ENCODE measurements at regions not wholly inside any gene's neighbourhood (a gene's known extent, or its start where the extent isn't known, plus 50 kb on each side); places are given as distances from the start of the nearest gene placed in this dataset.

DNA sequence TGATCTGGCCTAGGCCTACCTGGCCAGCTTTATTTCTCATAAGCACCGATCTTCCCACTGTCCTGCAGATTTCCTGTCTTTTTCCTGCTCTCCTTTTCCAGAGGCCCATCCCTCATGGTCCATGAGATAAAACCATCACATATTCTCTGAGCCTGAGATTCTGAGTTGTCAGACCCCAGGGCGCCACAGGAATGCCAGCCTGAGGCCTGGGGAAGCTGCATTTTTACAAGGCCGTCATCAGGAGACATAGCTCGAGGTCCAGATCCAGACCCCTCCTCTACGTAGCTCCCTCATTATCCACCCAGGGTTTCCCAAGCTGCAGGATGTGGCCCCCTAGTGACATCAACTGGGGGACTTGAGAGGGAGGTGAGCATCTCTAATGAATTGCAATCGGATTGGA, 204.3 kb downstream of the ATPSCKMT start (continued):
- TF ChIP-seq, protein P1, sequence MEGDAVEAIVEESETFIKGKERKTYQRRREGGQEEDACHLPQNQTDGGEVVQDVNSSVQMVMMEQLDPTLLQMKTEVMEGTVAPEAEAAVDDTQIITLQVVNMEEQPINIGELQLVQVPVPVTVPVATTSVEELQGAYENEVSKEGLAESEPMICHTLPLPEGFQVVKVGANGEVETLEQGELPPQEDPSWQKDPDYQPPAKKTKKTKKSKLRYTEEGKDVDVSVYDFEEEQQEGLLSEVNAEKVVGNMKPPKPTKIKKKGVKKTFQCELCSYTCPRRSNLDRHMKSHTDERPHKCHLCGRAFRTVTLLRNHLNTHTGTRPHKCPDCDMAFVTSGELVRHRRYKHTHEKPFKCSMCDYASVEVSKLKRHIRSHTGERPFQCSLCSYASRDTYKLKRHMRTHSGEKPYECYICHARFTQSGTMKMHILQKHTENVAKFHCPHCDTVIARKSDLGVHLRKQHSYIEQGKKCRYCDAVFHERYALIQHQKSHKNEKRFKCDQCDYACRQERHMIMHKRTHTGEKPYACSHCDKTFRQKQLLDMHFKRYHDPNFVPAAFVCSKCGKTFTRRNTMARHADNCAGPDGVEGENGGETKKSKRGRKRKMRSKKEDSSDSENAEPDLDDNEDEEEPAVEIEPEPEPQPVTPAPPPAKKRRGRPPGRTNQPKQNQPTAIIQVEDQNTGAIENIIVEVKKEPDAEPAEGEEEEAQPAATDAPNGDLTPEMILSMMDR (IDR thresholded peaks at IDR 0.05; ENCODE audit: low read depth, low read length, missing input control), result no peak
- TF ChIP-seq RXRA (IDR thresholded peaks at IDR 0.05) (no peak), GABPA (IDR thresholded peaks at IDR 0.05 in 1 of 2, conservative IDR thresholded peaks at IDR 0.05 in 1 of 2) (no peak), FOXA2 (IDR thresholded peaks at IDR 0.05) (no peak), HNF4G (IDR thresholded peaks at IDR 0.05) (no peak)
- TF ChIP-seq, protein P2, sequence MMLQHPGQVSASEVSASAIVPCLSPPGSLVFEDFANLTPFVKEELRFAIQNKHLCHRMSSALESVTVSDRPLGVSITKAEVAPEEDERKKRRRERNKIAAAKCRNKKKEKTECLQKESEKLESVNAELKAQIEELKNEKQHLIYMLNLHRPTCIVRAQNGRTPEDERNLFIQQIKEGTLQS (IDR thresholded peaks at IDR 0.05), result no peak
- TF ChIP-seq, protein P3, sequence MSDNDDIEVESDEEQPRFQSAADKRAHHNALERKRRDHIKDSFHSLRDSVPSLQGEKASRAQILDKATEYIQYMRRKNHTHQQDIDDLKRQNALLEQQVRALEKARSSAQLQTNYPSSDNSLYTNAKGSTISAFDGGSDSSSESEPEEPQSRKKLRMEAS (IDR thresholded peaks at IDR 0.05), result no peak

DNA sequence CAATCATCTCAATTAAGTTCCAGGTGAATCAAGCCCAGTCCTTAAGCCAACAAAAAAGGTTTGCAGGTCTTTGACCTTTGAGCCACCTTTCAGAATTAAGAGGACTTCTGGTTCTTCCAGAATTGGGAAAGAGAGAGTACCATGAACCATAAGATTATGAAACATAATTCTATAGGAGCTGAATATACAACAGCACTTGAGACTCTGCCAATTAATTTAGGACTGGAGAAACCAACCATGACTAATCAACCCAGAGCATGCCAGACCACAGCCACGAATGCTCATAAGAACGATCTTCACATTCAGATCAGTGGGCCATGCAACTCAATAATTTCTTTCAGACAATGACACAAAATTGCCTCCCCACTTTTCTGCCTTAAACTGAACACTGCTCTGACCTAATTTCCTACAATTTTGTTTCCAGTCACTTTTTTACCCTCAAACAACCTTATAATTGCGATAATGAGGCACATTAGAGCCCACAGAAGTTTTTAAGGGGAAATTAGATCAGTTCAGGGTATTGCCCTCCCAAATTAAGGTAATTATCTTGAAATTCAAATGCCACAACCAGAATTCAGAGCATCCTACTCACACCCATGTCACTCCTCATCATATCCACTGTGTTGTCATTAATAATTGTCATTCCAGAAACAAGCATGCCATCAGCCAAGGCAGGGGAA, 213.4 kb downstream of the ATPSCKMT start:
- Histone ChIP-seq H3K9ac (ENCODE audit: low read depth in 1 of 2, low read length in 2 of 2) (no peak overlapping the region), H3K9me3 (ENCODE audit: control insufficient read depth in 4 of 4, low read length in 3 of 4) (no peaks in the 10 kb centered on the region), H3K36me3 (ENCODE audit: control insufficient read depth in 4 of 4, insufficient read depth in 3 of 4, low read depth in 1 of 4, low read length in 3 of 4) (no peaks in the 10 kb centered on the region), H3K27ac (ENCODE audit: low read depth in 1 of 2, low read length in 2 of 2) (no peak overlapping the region), H3K27me3 (ENCODE audit: control insufficient read depth in 4 of 4, insufficient read depth in 4 of 4, low read length in 3 of 4) (no peaks in the 10 kb centered on the region), H3K4me3 (ENCODE audit: low read depth in 1 of 3, low read length in 3 of 3) (no peak overlapping the region), H3K4me1 (ENCODE audit: control insufficient read depth in 4 of 4, insufficient read depth in 4 of 4, low read length in 3 of 4) (no peaks in the 10 kb centered on the region)
- 78% methylated on average over 3 of the region's 3 CpGs for WGBS
- TF ChIP-seq, protein P3 (IDR thresholded peaks at IDR 0.05), result no peak
- TF ChIP-seq, protein P4, sequence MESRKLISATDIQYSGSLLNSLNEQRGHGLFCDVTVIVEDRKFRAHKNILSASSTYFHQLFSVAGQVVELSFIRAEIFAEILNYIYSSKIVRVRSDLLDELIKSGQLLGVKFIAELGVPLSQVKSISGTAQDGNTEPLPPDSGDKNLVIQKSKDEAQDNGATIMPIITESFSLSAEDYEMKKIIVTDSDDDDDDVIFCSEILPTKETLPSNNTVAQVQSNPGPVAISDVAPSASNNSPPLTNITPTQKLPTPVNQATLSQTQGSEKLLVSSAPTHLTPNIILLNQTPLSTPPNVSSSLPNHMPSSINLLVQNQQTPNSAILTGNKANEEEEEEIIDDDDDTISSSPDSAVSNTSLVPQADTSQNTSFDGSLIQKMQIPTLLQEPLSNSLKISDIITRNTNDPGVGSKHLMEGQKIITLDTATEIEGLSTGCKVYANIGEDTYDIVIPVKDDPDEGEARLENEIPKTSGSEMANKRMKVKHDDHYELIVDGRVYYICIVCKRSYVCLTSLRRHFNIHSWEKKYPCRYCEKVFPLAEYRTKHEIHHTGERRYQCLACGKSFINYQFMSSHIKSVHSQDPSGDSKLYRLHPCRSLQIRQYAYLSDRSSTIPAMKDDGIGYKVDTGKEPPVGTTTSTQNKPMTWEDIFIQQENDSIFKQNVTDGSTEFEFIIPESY (IDR thresholded peaks at IDR 0.05), result no peak
- TF ChIP-seq, protein P1 (IDR thresholded peaks at IDR 0.05; ENCODE audit: low read depth, low read length, missing input control), result no peak
- no peak for TF ChIP-seq FOXA1 (IDR thresholded peaks at IDR 0.05)
- no peak for DNase-seq (ENCODE audit: low spot score)

DNA sequence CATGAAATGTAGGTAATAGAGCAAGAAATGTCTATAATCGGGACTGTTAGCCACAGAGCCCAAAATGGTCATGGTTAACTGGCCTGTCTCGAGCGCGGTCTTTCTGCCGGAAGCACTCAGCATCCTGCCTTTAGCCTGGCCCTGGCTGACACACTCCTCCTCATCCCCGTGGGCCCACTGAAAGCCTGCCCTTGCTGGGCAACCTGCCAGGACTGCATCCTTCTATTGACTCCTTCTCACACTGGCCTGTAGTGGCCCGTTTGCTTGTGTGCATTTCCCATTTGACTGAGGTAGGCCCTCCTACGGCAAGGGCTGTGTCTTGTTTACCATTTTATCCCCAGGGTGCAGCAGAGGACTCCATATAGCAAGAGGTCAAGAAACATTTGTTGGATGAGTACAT, 215.7 kb downstream of the ATPSCKMT start:
- H3K36me3 ChIP-seq (ENCODE audit: control insufficient read depth in 4 of 4, insufficient read depth in 3 of 4, low read depth in 1 of 4, low read length in 3 of 4), result no peaks in the 10 kb centered on the region
- no peak overlapping the region for H3K27ac ChIP-seq (ENCODE audit: low read depth in 1 of 2, low read length in 2 of 2)
- 64% methylated on average over 8 of the region's 8 CpGs for WGBS
- DNase-seq (ENCODE audit: low spot score), result no peak
- no peaks in the 10 kb centered on the region for H3K27me3 ChIP-seq (ENCODE audit: control insufficient read depth in 4 of 4, insufficient read depth in 4 of 4, low read length in 3 of 4)
- no peak overlapping the region for H3K4me3 ChIP-seq (ENCODE audit: low read depth in 1 of 3, low read length in 3 of 3)
- no peaks in the 10 kb centered on the region for H3K4me1 ChIP-seq (ENCODE audit: control insufficient read depth in 4 of 4, insufficient read depth in 4 of 4, low read length in 3 of 4)
- no peak overlapping the region for H3K9ac ChIP-seq (ENCODE audit: low read depth in 1 of 2, low read length in 2 of 2)
- H3K9me3 ChIP-seq (ENCODE audit: control insufficient read depth in 4 of 4, low read length in 3 of 4), result no peaks in the 10 kb centered on the region
- TF ChIP-seq NR2F2 (IDR thresholded peaks at IDR 0.05) (no peak), GABPA (IDR thresholded peaks at IDR 0.05 in 1 of 2, conservative IDR thresholded peaks at IDR 0.05 in 1 of 2) (no peak), EGR1 (IDR thresholded peaks at IDR 0.05; ENCODE audit: low read depth in 2 of 2) (no peak), JUND (IDR thresholded peaks at IDR 0.05) (no peak), YY1 (IDR thresholded peaks at IDR 0.05) (no peak)
- TF ChIP-seq, protein P4 (IDR thresholded peaks at IDR 0.05), result no peak
- TF ChIP-seq, protein P2 (IDR thresholded peaks at IDR 0.05), result no peak
- TF ChIP-seq, protein P1 (IDR thresholded peaks at IDR 0.05; ENCODE audit: low read depth, low read length, missing input control), result no peak
